ENCODE measurements at regions not wholly inside any gene's neighbourhood (a gene's known extent, or its start where the extent isn't known, plus 50 kb on each side); places are given as distances from the start of the nearest gene placed in this dataset.

DNA sequence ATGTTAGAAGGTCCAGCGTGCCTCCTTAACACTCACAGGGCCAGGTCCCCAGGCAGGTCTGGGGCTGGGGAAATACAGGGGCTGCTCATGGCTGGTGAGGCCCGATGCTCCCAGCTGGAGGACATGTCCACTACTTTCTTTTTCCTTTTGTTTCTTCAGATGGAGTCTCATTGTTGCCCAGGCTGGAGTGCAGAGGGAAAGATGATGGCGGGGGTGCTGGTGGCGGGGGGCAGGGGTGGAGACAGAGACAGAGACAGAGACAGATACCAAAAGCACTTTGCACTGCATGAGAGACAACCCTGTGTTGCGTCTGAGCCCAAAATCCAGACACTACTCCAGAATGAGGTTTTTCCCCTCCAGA lies 211.0 kb downstream of the SH3BP4 start:
- Histone ChIP-seq H3K36me3 (no peaks in the 10 kb centered on the region), H3K4me3 (no peak overlapping the region), H3K27me3 (no peaks in the 10 kb centered on the region), H3K27ac (no peak overlapping the region), H3K4me1 (no peaks in the 10 kb centered on the region), H3K9me3 (no peaks in the 10 kb centered on the region)
- no peak for DNase-seq (ENCODE audit: low spot score)
- TF ChIP-seq, protein P1, sequence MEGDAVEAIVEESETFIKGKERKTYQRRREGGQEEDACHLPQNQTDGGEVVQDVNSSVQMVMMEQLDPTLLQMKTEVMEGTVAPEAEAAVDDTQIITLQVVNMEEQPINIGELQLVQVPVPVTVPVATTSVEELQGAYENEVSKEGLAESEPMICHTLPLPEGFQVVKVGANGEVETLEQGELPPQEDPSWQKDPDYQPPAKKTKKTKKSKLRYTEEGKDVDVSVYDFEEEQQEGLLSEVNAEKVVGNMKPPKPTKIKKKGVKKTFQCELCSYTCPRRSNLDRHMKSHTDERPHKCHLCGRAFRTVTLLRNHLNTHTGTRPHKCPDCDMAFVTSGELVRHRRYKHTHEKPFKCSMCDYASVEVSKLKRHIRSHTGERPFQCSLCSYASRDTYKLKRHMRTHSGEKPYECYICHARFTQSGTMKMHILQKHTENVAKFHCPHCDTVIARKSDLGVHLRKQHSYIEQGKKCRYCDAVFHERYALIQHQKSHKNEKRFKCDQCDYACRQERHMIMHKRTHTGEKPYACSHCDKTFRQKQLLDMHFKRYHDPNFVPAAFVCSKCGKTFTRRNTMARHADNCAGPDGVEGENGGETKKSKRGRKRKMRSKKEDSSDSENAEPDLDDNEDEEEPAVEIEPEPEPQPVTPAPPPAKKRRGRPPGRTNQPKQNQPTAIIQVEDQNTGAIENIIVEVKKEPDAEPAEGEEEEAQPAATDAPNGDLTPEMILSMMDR (IDR thresholded peaks at IDR 0.05) = no peak

DNA sequence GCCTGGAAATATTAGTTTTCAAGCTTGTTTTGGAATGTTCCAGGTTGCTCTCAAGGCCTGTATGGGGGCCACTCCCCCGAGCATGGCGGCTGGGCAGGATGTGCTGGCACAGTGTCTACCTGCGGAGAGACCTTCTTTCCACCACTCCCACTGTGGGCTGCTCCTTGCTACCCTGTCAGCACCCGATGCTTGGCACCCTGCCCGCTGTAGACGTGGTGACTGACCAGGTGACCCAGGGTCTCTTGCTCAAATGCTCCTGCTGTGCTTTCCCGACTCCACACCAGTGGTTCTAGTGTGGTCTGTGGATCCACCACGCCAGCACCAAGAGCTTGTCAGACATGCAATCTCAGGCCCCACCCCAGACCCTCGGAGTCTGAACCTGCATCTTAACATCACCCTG lies 213.3 kb downstream of the SH3BP4 start:
- no peak overlapping the region for H3K27ac ChIP-seq
- H3K4me1 ChIP-seq = no peaks in the 10 kb centered on the region
- TF ChIP-seq, protein P1 (IDR thresholded peaks at IDR 0.05) = no peak
- DNase-seq (ENCODE audit: low spot score) = no peak
- H3K4me3 ChIP-seq = no peak overlapping the region
- no peaks in the 10 kb centered on the region for H3K9me3 ChIP-seq
- no peaks in the 10 kb centered on the region for H3K36me3 ChIP-seq
- no peaks in the 10 kb centered on the region for H3K27me3 ChIP-seq

DNA sequence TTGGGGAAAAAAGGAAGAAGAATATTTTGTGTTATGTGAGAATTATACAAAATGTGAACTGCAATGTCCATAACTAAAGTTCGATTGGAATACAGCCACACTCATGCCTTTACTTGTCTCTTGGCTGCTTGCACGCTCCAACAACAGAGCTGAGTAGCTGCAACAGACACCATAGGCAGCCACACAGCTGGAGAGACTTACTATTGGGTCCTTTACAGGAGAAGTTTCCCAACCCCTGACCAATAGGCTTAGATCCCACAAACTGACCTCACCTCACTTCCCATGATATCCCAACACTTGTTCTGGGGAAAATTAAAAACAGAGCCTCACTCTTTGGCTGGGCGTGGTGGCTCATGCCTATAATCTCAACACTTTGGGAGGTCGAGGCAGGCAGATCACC lies 213.8 kb downstream of the SH3BP4 start:
- no peaks in the 10 kb centered on the region for H3K27me3 ChIP-seq
- DNase-seq (ENCODE audit: low spot score) = no peak
- TF ChIP-seq, protein P1 (IDR thresholded peaks at IDR 0.05) = no peak

DNA sequence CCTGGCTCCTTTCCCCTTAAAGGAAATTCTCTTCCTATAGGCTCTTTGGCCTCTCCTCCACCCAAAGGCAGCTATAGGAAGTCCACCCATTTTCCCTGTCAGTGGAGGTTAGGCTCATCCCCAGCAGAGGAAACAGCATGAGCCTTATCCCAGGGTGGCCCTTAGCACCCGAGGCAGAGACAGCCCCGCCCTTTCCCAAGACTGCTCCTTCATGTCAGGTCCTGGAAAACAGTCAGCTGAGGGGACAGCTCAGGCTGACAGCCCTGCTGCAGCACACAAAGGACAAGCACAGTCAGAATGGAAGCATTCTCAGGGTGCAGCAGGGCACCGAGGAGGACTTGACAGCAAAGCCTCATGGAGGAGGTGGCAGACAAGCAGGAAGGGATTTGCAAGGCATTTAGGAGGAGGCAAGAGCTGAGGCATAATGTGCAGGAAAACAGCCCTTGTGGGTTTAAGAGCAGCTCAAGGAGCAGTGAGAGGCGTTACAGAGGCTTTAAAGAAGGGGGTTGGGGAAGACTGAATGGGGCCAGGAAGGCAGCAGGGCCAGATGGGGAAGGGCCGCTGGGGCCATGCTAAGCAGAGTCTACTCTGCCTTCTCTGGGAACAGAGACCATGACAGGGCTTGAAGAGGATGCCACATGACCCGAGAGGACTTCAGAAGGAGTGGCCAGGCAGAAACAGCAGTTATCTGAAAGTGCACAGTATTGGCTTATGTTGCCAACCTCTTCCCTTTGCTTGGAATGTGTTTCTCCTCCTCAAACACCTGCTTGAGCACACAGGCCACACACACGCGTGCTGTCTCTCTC lies 216.6 kb downstream of the SH3BP4 start:
- H3K27me3 ChIP-seq = no peaks in the 10 kb centered on the region
- no peak for DNase-seq (ENCODE audit: low spot score)
- TF ChIP-seq, protein P1 (IDR thresholded peaks at IDR 0.05) = no peak
- H3K27ac ChIP-seq = no peak overlapping the region
- H3K9me3 ChIP-seq = no peaks in the 10 kb centered on the region
- no peak overlapping the region for H3K4me3 ChIP-seq
- peaks cover 0 to 7% of the 10 kb centered on the region in 2 donors for H3K4me1 ChIP-seq
- no peaks in the 10 kb centered on the region for H3K36me3 ChIP-seq

More for the DNA sequence above, 213.8 kb downstream of the SH3BP4 start:
- Histone ChIP-seq H3K4me1 (peaks cover 0 to 3% of the 10 kb centered on the region in 2 donors), H3K27ac (no peak overlapping the region), H3K9me3 (no peaks in the 10 kb centered on the region), H3K36me3 (no peaks in the 10 kb centered on the region), H3K4me3 (no peak overlapping the region)

DNA sequence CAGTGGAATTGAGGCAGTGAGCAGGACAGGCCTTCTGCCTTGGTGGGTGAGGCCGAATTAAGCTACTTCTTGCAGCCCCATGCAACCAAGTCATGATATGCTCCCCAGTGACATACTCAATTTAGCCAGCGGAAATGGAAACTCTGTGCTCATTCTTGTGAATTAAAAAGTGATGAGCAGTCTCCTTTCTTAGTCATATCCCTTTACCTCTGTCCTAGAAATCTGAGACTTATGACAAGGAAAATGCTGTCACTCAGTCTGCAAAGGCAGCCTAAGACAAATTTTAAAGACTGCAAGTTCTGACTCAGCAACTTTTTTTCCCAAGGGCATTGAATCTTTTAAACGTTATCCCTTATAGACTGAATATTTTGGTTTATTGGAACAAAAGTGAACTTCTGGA lies 218.2 kb downstream of the SH3BP4 start:
- no peak for DNase-seq (ENCODE audit: low spot score)
- H3K4me3 ChIP-seq = no peak overlapping the region
- H3K9me3 ChIP-seq = no peaks in the 10 kb centered on the region
- TF ChIP-seq, protein P1 (IDR thresholded peaks at IDR 0.05) = no peak
- H3K27me3 ChIP-seq = no peaks in the 10 kb centered on the region
- no peak overlapping the region for H3K27ac ChIP-seq
- no peaks in the 10 kb centered on the region for H3K36me3 ChIP-seq
- H3K4me1 ChIP-seq = peaks cover 0 to 7% of the 10 kb centered on the region in 2 donors

Data from right atrium auricular region (tissue), 2 donors.